Mesothelial cell of epicardium (in vitro differentiated cells): ENCODE measurements at regions not wholly inside any gene's neighbourhood (a gene's known extent, or its start where the extent isn't known, plus 50 kb on each side); places are given as distances from the start of the nearest gene placed in this dataset.

Source experiments
- DNase-seq, 2 experiments: peaks; one replicate each; pipeline ENCODE4 v3.0.0; 2021; ENCODE audit warnings: low spot score in 2 of 2; ENCODE audit not compliant: unreplicated experiment in 2 of 2
- H3K27ac Mint-ChIP-seq: 2 replicates; pipeline ENCODE4 v1.8.0; 2021; ENCODE audit warnings: mixed read lengths
- H3K27me3 Mint-ChIP-seq: 2 replicates; pipeline ENCODE4 v1.8.0; 2021; ENCODE audit warnings: low read depth, mixed read lengths
- H3K36me3 Mint-ChIP-seq: 2 replicates; pipeline ENCODE4 v1.8.0; 2021; ENCODE audit warnings: mixed read lengths
- H3K4me1 Mint-ChIP-seq: 2 replicates; pipeline ENCODE4 v1.8.0; 2021; ENCODE audit warnings: mixed read lengths
- H3K4me3 Mint-ChIP-seq: 2 replicates; pipeline ENCODE4 v1.8.0; 2021; ENCODE audit warnings: mild to moderate bottlenecking, moderate library complexity, mixed read lengths
- H3K9me3 Mint-ChIP-seq: 2 replicates; pipeline ENCODE4 v1.8.0; 2021; ENCODE audit warnings: mixed read lengths
- TF ChIP-seq, protein P1 (sequence below): fragments of 200-600 bp; sonication (generic); IDR thresholded peaks from one replicate; pipeline ENCODE4 v1.5.0; 2021; ENCODE audit warnings: antibody characterized with exemption; ENCODE audit not compliant: unreplicated experiment

DNA sequence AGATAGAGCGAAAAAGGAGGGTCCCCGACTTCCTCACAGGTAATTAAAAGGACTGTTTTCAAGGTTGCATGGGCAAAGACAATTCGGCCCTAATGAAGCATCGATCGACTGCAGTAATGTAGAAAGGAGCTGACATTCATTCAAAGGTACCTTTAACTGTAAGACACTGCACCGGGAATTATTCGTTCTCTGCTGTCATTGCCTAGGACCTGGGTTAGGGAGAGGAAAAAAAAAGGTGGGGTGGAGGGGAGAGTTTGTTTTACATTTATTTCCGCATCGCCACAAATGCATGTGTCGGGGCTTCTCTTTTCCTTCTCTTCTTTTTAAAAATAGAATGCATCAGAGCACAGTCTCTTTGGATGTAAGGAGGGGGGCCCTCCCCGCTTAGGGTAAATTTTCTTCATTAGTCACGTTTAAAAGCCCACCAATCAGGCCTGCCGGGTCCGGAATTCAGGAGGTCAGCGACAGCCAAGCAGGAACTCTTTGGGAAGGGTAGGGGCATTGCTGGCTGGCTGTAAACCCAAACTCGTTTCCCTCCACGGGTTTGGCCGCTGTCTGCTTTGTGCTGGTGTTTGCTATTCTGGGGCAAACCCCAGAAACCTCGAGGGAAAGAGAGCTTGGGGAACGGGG, 496.2 kb upstream of the ZFHX3 start:
- Mint-ChIP-seq H3K4me1 (peaks cover 57% of the 10 kb centered on the region), H3K4me3 (no peak overlapping the region), H3K27ac (no peak overlapping the region), H3K9me3 (no peaks in the 10 kb centered on the region), H3K27me3 (no peaks in the 10 kb centered on the region), H3K36me3 (no peaks in the 10 kb centered on the region)
- DNase-seq = no peak
- TF ChIP-seq, protein P1, sequence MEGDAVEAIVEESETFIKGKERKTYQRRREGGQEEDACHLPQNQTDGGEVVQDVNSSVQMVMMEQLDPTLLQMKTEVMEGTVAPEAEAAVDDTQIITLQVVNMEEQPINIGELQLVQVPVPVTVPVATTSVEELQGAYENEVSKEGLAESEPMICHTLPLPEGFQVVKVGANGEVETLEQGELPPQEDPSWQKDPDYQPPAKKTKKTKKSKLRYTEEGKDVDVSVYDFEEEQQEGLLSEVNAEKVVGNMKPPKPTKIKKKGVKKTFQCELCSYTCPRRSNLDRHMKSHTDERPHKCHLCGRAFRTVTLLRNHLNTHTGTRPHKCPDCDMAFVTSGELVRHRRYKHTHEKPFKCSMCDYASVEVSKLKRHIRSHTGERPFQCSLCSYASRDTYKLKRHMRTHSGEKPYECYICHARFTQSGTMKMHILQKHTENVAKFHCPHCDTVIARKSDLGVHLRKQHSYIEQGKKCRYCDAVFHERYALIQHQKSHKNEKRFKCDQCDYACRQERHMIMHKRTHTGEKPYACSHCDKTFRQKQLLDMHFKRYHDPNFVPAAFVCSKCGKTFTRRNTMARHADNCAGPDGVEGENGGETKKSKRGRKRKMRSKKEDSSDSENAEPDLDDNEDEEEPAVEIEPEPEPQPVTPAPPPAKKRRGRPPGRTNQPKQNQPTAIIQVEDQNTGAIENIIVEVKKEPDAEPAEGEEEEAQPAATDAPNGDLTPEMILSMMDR = no peak

DNA sequence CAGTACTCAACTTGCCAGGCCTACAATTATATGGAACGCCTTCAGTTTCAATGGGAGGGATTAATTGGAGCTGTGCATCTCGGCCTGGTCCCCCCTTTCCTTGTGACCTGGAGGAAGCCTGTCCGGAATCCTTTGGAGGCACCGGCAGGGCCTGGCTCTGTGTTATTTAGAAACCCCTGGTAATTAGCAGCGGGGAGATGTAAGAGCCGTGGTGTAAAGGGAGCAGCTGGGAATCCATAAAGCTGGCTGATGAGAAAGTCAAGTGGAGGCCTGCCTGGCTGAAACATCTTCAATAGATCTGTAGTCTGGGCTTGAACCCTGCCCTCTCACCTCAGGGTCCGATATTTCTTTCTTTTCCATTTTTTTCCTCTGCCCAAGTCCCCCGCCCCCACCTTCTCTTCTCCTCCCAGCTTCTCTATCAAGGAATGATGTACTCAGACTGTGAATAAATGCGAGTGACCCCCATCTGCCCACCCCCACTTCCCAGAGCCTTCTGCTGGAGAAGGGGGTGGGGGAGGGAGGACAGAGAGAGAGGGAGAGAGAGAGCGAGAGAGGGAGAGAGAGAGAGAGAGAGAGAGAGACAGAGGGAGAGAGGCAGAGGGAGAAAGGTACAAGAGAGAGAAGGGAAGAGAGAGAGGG, 495.5 kb upstream of the ZFHX3 start:
- Mint-ChIP-seq H3K27ac (no peak overlapping the region), H3K27me3 (no peaks in the 10 kb centered on the region), H3K4me1 (peaks cover 55% of the 10 kb centered on the region), H3K36me3 (no peaks in the 10 kb centered on the region), H3K9me3 (no peaks in the 10 kb centered on the region), H3K4me3 (no peak overlapping the region)
- TF ChIP-seq, protein P1 = no peak
- DNase-seq = no peak

DNA sequence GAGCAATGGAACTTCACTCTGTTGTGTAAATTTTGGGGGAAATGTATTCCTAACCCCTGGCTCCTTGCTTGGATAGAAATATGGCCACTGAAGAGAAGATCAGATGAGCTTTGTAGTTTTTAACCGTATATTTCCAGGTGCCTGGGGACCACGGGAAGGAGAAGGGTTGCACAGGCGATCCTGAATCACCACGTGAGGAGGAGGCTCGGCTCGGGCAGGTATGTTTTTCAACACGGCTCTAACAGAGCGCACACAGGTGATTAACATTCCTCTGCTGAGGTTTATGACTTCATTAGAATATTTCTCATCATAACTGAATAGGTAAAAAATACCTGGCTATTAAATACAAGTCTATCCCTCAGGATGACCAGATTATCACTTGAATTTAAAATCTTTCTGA, 495.0 kb upstream of the ZFHX3 start:
- Mint-ChIP-seq H3K4me1 (peaks cover 52% of the 10 kb centered on the region), H3K27me3 (no peaks in the 10 kb centered on the region), H3K27ac (no peak overlapping the region), H3K36me3 (no peaks in the 10 kb centered on the region), H3K4me3 (no peak overlapping the region), H3K9me3 (no peaks in the 10 kb centered on the region)
- TF ChIP-seq, protein P1 = no peak
- DNase-seq = no peak

DNA sequence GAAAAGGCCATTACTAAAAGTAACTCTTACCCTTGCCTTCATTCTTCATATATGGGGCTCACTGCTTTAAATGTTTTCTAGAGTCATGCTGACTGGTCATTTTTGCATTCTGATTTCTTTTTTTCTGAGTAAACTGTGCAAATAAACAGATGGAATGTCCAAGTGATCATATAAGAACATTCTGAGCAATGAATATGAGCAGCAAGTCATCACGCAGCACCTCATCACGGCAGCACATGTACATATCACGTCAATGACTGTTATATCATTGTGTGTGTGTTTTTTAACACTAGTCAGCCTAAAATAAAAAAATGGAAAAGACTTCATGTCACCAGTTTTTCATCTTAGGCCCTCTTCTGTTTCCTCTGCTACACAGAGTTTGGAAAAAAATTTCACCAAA, 490.0 kb upstream of the ZFHX3 start:
- Mint-ChIP-seq H3K4me3 (no peak overlapping the region), H3K36me3 (no peaks in the 10 kb centered on the region), H3K4me1 (peaks cover 10% of the 10 kb centered on the region), H3K27me3 (peaks cover 9% of the 10 kb centered on the region), H3K9me3 (peaks cover 19% of the 10 kb centered on the region), H3K27ac (no peak overlapping the region)
- TF ChIP-seq, protein P1 = no peak
- DNase-seq = no peak

DNA sequence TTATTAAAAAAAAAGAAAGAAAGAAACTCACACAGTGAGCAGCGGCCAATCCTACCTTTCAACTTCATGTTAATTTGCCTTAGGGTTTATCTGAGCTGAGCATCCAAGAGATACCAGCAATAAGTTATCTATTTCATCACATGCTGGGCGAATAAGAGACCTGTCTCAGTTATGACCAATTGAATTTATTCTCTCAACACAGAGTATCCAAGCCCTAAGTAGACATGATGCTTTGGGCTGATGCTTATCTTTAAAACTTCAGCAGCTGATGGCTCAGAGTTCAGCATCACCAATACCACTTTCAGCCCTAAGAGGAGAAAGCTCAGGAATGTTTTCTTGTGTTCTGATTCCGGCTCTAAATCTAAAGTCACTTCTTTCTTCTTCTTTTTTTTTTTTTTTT, 489.0 kb upstream of the ZFHX3 start:
- peaks cover 8% of the 10 kb centered on the region for H3K4me1 Mint-ChIP-seq
- no peak overlapping the region for H3K27ac Mint-ChIP-seq
- H3K36me3 Mint-ChIP-seq = no peaks in the 10 kb centered on the region
- peaks cover 9% of the 10 kb centered on the region for H3K27me3 Mint-ChIP-seq
- peaks cover 26% of the 10 kb centered on the region for H3K9me3 Mint-ChIP-seq
- TF ChIP-seq, protein P1 = no peak
- no peak overlapping the region for H3K4me3 Mint-ChIP-seq
- no peak for DNase-seq
